ENCODE measurements at regions not wholly inside any gene's neighbourhood (a gene's known extent, or its start where the extent isn't known, plus 50 kb on each side); places are given as distances from the start of the nearest gene placed in this dataset.

- H3K4me3 ChIP-seq (ENCODE audit: low read length) = no peak overlapping the region
- H3K27me3 ChIP-seq (ENCODE audit: control insufficient read depth, insufficient read depth, low read length) = no peaks in the 10 kb centered on the region
- H3K4me1 ChIP-seq (ENCODE audit: control insufficient read depth, insufficient read depth, low read length) = no peaks in the 10 kb centered on the region
- no peak overlapping the region for H3K9ac ChIP-seq (ENCODE audit: low read length)
- H3K27ac ChIP-seq (ENCODE audit: low read depth, low read length) = no peak overlapping the region
- no peaks in the 10 kb centered on the region for H3K36me3 ChIP-seq (ENCODE audit: control insufficient read depth, insufficient read depth, low read length)
Observed at GRCh38 chr5:173729079-173729765, 112.8 kb upstream of the BOD1 start.

- no peaks in the 10 kb centered on the region for H3K4me1 ChIP-seq (ENCODE audit: control insufficient read depth, insufficient read depth, low read length)
- H3K27ac ChIP-seq (ENCODE audit: low read depth, low read length) = no peak overlapping the region
- H3K36me3 ChIP-seq (ENCODE audit: control insufficient read depth, insufficient read depth, low read length) = no peaks in the 10 kb centered on the region
Observed at GRCh38 chr5:173730632-173731298, 114.3 kb upstream of the BOD1 start.

GRCh38 chr5:173733021-173733420 lies 116.6 kb upstream of the BOD1 start:
- Histone ChIP-seq H3K4me1 (ENCODE audit: control insufficient read depth, insufficient read depth, low read length) (no peaks in the 10 kb centered on the region), H3K36me3 (ENCODE audit: control insufficient read depth, insufficient read depth, low read length) (no peaks in the 10 kb centered on the region), H3K9ac (ENCODE audit: low read length) (no peak overlapping the region), H3K27ac (ENCODE audit: low read depth, low read length) (no peak overlapping the region), H3K4me3 (ENCODE audit: low read length) (no peak overlapping the region), H3K27me3 (ENCODE audit: control insufficient read depth, insufficient read depth, low read length) (no peaks in the 10 kb centered on the region)

More at GRCh38 chr5:173730632-173731298, 114.3 kb upstream of the BOD1 start:
- Histone ChIP-seq H3K4me3 (ENCODE audit: low read length) (no peak overlapping the region), H3K27me3 (ENCODE audit: control insufficient read depth, insufficient read depth, low read length) (no peaks in the 10 kb centered on the region), H3K9ac (ENCODE audit: low read length) (no peak overlapping the region)

DNA sequence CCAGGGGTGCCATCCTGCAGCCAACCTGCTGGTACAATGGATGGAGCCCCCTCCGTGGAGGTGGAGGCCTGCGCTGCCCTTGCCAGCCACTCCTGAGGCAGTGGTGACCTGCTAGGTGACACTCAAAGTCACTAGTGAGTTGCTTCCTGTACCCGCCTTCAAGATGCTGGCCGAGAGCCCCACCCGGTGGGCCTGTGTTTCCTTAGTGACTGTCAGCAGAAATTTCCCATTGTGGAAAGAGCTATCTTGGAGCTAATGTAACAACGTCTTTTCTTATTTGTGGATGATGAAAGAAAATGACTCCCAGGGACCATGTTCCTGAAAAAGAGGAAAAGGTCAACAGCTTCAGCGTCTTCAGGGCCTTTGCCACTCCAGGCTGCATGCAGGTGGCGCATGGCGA lies 117.0 kb upstream of the BOD1 start:
- H3K9ac ChIP-seq (ENCODE audit: low read length) = no peak overlapping the region
- no peak overlapping the region for H3K27ac ChIP-seq (ENCODE audit: low read depth, low read length)
- no peaks in the 10 kb centered on the region for H3K36me3 ChIP-seq (ENCODE audit: control insufficient read depth, insufficient read depth, low read length)
- no peak overlapping the region for H3K4me3 ChIP-seq (ENCODE audit: low read length)
- no peaks in the 10 kb centered on the region for H3K4me1 ChIP-seq (ENCODE audit: control insufficient read depth, insufficient read depth, low read length)
- H3K27me3 ChIP-seq (ENCODE audit: control insufficient read depth, insufficient read depth, low read length) = no peaks in the 10 kb centered on the region

- no peak overlapping the region for H3K27ac ChIP-seq (ENCODE audit: low read depth, low read length)
- no peak overlapping the region for H3K4me3 ChIP-seq (ENCODE audit: low read length)
- no peak overlapping the region for H3K9ac ChIP-seq (ENCODE audit: low read length)
- H3K36me3 ChIP-seq (ENCODE audit: control insufficient read depth, insufficient read depth, low read length) = no peaks in the 10 kb centered on the region
- H3K4me1 ChIP-seq (ENCODE audit: control insufficient read depth, insufficient read depth, low read length) = no peaks in the 10 kb centered on the region
- no peaks in the 10 kb centered on the region for H3K27me3 ChIP-seq (ENCODE audit: control insufficient read depth, insufficient read depth, low read length)
Observed at GRCh38 chr5:173733831-173734501, 117.5 kb upstream of the BOD1 start.

- no peaks in the 10 kb centered on the region for H3K27me3 ChIP-seq (ENCODE audit: control insufficient read depth, insufficient read depth, low read length)
- H3K27ac ChIP-seq (ENCODE audit: low read depth, low read length) = no peak overlapping the region
- H3K4me3 ChIP-seq (ENCODE audit: low read length) = no peak overlapping the region
- H3K4me1 ChIP-seq (ENCODE audit: control insufficient read depth, insufficient read depth, low read length) = no peaks in the 10 kb centered on the region
- H3K9ac ChIP-seq (ENCODE audit: low read length) = no peak overlapping the region
- H3K36me3 ChIP-seq (ENCODE audit: control insufficient read depth, insufficient read depth, low read length) = no peaks in the 10 kb centered on the region
Observed at GRCh38 chr5:173734716-173735115, 118.3 kb upstream of the BOD1 start.

- H3K27ac ChIP-seq (ENCODE audit: low read depth, low read length) = no peak overlapping the region
- no peak overlapping the region for H3K4me3 ChIP-seq (ENCODE audit: low read length)
Observed at GRCh38 chr5:173735184-173735583, 118.7 kb upstream of the BOD1 start.

DNA sequence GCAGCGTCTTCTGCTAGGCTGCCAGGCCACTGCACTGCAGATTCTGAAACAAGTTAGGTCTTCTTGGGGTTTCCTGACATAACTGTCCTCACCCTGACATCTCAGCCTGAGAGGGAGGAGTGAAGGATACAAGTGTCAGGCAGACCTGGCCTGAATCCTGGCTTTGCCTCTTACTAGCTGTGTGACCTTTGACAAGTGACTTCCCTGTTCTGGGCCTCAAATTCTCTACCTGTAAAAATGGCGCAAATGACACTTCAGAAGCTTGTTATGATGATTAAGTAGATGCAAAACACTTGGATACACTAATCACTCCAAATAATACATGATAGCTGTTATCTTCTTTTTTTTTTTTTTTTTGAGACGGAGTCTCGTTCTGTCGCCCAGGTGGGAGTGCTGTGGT lies 119.2 kb upstream of the BOD1 start:
- H3K4me1 ChIP-seq (ENCODE audit: control insufficient read depth, insufficient read depth, low read length) = no peaks in the 10 kb centered on the region
- H3K9ac ChIP-seq (ENCODE audit: low read length) = no peak overlapping the region
- H3K4me3 ChIP-seq (ENCODE audit: low read length) = no peak overlapping the region
- H3K27me3 ChIP-seq (ENCODE audit: control insufficient read depth, insufficient read depth, low read length) = no peaks in the 10 kb centered on the region
- H3K36me3 ChIP-seq (ENCODE audit: control insufficient read depth, insufficient read depth, low read length) = no peaks in the 10 kb centered on the region
- H3K27ac ChIP-seq (ENCODE audit: low read depth, low read length) = no peak overlapping the region

More at GRCh38 chr5:173735184-173735583, 118.7 kb upstream of the BOD1 start:
- no peaks in the 10 kb centered on the region for H3K4me1 ChIP-seq (ENCODE audit: control insufficient read depth, insufficient read depth, low read length)
- H3K27me3 ChIP-seq (ENCODE audit: control insufficient read depth, insufficient read depth, low read length) = no peaks in the 10 kb centered on the region
- no peaks in the 10 kb centered on the region for H3K36me3 ChIP-seq (ENCODE audit: control insufficient read depth, insufficient read depth, low read length)
- no peak overlapping the region for H3K9ac ChIP-seq (ENCODE audit: low read length)

- no peaks in the 10 kb centered on the region for H3K36me3 ChIP-seq (ENCODE audit: control insufficient read depth, insufficient read depth, low read length)
- H3K27ac ChIP-seq (ENCODE audit: low read depth, low read length) = no peak overlapping the region
- H3K9ac ChIP-seq (ENCODE audit: low read length) = no peak overlapping the region
- H3K4me3 ChIP-seq (ENCODE audit: low read length) = no peak overlapping the region
- H3K4me1 ChIP-seq (ENCODE audit: control insufficient read depth, insufficient read depth, low read length) = no peaks in the 10 kb centered on the region
- no peaks in the 10 kb centered on the region for H3K27me3 ChIP-seq (ENCODE audit: control insufficient read depth, insufficient read depth, low read length)
Observed at GRCh38 chr5:173736374-173736773, 119.9 kb upstream of the BOD1 start.

GRCh38 chr5:173736923-173737412 lies 120.5 kb upstream of the BOD1 start:
- Histone ChIP-seq H3K27ac (ENCODE audit: low read depth, low read length) (no peak overlapping the region), H3K9ac (ENCODE audit: low read length) (no peak overlapping the region), H3K36me3 (ENCODE audit: control insufficient read depth, insufficient read depth, low read length) (no peaks in the 10 kb centered on the region), H3K4me3 (ENCODE audit: low read length) (no peak overlapping the region), H3K4me1 (ENCODE audit: control insufficient read depth, insufficient read depth, low read length) (no peaks in the 10 kb centered on the region), H3K27me3 (ENCODE audit: control insufficient read depth, insufficient read depth, low read length) (no peaks in the 10 kb centered on the region)

DNA sequence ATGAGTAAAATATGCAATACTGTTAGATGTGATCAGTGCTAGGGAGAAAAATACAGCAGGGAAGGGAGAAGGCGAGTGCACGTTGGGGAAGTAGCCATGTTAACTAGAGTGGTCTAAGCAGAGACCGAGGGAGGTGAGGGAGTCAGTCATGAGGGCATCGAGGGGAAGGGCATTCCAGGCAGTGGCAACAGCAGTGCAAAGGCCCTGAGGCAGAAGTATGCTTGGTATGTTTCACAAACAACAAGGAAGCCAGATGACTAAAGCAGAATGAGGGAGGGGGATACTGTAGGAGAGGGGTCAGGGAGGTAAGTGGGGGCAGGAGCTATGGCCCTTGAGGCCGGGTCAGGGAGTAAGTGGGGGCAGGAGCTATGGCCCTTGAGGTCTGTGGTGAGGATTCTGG lies 123.3 kb upstream of the BOD1 start:
- Histone ChIP-seq H3K27me3 (ENCODE audit: control insufficient read depth, insufficient read depth, low read length) (no peaks in the 10 kb centered on the region), H3K9ac (ENCODE audit: low read length) (no peak overlapping the region), H3K4me3 (ENCODE audit: low read length) (no peak overlapping the region), H3K27ac (ENCODE audit: low read depth, low read length) (no peak overlapping the region), H3K36me3 (ENCODE audit: control insufficient read depth, insufficient read depth, low read length) (no peaks in the 10 kb centered on the region), H3K4me1 (ENCODE audit: control insufficient read depth, insufficient read depth, low read length) (no peaks in the 10 kb centered on the region)

- no peaks in the 10 kb centered on the region for H3K4me1 ChIP-seq (ENCODE audit: control insufficient read depth, insufficient read depth, low read length)
- H3K27me3 ChIP-seq (ENCODE audit: control insufficient read depth, insufficient read depth, low read length) = no peaks in the 10 kb centered on the region
- H3K36me3 ChIP-seq (ENCODE audit: control insufficient read depth, insufficient read depth, low read length) = no peaks in the 10 kb centered on the region
- H3K9ac ChIP-seq (ENCODE audit: low read length) = no peak overlapping the region
- no peak overlapping the region for H3K4me3 ChIP-seq (ENCODE audit: low read length)
- no peak overlapping the region for H3K27ac ChIP-seq (ENCODE audit: low read depth, low read length)
Observed at GRCh38 chr5:173740400-173740799, 124.0 kb upstream of the BOD1 start.
